ENCODE measurements at regions not wholly inside any gene's neighbourhood (a gene's known extent, or its start where the extent isn't known, plus 50 kb on each side); places are given as distances from the start of the nearest gene placed in this dataset.
"Not testable (repeated sequence)": the region's sequence is repeated elsewhere in the genome, so short reads cannot be mapped to it uniquely, and the experiment has no call there.

DNA sequence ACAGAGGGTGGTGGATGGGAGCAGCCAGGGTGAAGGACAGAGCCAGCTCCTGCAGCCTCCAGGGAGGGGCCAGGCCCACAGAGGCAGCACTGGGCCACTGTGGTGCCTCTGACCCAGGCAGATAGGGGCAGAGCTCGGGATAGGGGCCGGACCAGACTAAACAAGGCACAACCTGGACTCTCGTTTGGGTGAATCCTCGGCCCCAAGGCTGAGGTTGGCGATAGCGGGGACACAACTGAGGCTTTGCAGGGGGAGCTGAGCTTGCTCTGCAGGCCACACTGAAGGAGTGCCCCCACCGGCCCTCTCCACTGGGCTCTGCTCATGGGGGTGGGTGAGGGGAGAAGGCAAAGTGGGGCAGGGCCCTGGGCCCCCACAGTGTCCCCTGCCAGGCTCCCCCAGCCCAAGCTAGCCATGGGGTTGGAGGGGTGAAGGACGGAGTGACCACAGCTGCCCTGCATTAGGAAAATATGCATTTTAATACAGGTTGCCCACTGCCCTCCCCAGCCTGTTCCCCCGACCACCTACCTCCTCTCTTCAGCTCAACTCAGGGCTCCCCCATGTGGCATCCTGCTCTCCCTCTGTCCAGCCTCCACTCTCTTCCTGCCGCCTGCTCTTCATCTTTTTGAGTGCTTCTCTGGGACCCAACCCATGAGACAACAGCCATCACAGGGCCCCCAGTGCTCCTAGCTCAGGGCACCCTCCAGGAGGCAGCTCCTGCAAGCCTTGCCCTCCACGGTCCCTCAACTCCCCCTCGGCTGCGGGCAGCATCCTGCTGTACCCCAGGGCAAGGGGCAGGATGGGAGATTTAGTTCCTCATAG lies 152.8 kb downstream of the INHBB start:
- DNase-seq (ENCODE audit: low spot score): no peak

- no peak for DNase-seq (ENCODE audit: low spot score)
Measured at GRCh38 chr2:120499784-120500495, 154.0 kb downstream of the INHBB start.

DNA sequence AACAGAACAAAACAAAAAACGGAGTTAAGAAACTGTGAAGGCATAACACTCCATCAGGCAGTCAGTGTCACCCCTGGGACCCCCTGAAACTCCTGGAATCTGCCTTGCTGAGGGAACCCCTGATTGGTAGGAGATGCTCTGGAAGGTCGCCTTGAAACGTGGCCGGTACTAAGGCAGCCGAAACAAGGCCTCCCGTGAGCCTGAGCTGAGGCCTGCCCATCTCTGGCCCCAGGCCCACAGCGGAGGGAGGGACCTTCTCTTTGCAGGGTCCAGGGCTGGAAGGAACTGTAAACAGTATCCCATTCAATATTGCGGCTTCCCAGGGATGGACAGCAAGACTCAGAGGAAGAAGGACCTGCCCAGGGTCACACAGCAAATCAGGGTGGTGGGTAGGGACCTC lies 155.7 kb downstream of the INHBB start:
- DNase-seq (ENCODE audit: low spot score): no peak

DNA sequence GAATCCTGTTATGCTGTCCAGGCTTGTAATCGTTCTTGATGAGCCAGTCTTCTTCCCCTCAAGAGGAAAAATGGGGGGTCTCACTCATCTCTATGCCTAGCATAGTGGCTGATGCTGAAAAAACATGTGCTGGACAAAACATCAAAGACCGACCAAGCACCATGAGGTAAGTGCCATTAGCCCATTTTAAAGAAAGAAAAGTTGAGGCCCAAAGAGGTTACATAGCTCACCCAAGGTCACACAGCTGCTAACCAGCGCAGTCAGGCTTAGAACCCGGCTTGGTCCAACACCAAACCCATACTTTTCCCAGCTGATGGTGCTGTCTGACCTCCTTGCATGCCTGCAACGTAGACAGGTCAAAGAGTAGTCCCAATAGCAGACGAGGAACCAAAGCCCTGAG lies 156.4 kb downstream of the INHBB start:
- DNase-seq (ENCODE audit: low spot score): no peak

- DNase-seq (ENCODE audit: low spot score): no peak
Measured at GRCh38 chr2:120502761-120503160, 156.8 kb downstream of the INHBB start.

DNA sequence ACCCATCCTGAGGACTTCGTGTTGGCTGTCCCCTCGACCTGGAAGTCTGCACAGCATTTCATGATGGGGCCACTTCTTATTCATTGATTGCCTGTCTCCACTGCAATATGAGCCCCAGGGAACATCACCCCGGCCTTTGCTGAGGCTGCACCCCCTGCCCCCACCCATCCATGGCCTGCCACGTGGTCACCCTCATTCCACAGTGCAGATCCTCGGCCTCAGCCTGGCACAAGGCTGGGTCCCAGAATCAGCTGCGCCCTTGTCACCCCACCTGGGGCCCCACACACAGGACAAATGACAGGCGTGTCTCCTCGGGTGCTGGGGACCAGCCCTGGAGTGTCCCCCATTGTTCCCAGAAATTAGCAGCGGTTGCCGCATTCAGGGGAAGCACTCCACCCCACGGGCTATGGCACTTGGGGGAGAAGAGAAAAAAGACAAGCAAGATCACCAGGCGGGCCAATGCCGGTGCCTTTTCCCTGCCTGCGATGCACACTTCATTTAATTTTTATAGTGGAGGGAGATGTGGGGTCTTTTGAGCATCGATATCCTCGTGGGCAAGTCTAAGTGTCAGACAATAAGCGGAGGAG lies 157.4 kb downstream of the INHBB start:
- DNase-seq (ENCODE audit: low spot score): no peak

DNA sequence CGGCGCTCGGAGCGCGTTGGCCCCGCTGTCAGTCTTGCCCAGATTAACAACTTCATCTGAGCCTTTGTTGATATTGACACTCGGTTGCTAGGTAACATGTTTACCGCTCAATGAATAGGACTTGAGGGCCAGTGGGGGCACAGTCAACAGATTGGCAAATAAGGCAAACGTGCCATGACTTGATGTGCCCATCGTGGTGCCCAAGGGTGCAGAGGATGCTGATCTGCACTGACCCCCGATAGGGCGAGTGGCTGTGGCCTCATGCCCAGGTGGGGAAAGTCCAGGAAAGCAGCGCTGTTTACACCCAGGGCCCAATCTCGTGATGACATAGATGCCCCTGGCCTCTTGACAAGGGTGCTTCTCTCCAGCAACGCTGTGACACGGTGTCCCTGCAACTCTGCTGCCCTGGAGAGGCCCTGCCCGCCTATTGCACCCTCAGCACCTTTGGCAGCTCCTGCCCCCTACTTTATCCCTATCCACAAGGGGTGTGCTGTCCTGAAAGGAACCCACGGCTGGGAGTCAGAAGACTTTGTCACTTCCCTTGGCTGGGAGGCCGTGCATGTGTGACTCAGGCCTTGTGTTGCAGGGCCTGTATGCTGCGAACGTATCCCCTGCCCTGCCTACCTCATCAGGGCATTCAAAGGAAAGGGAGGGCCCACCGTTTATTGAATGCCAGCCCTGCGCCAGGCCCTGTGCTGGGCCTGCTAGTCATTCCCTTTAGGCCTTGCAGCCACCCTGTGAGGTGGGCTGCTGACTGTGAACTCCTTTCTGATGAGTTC lies 158.0 kb downstream of the INHBB start:
- DNase-seq (ENCODE audit: low spot score): no peak

DNA sequence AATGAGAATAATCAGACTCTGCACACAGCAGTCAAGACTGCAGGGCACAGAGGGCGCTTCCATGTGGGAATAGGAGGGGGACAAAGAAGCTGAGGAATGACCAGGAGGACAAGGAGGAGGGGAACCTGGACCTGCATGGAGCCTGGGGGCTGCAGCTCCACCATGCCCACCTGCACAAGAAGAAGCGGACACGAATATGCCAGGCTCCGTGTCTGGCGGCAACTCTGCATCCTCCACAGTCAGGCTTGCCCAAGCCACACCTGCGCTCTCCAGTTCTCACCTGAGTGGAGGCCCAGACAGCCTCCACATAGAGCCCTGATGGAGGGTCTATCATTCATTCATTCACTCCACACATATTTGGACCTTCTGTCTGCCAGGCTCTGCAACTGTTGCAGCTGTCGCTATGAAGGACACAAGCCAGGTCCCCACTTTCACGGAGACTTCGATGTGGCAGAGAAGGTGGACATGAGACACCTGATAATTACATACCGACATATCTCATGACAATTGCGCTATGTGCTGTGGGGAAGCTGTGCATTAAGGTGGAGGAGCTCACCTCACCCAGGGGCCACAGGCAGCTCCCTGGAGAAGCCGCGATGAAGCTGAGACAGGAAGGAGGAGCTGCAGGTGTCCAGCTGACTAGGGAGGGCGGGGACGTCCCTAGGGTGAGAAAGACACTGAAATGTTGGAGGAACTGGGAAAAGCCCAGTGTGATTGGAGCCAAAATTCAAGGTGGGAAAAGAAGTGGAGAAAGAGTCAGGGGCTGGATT lies 159.2 kb downstream of the INHBB start:
- DNase-seq (ENCODE audit: low spot score): no peak

DNA sequence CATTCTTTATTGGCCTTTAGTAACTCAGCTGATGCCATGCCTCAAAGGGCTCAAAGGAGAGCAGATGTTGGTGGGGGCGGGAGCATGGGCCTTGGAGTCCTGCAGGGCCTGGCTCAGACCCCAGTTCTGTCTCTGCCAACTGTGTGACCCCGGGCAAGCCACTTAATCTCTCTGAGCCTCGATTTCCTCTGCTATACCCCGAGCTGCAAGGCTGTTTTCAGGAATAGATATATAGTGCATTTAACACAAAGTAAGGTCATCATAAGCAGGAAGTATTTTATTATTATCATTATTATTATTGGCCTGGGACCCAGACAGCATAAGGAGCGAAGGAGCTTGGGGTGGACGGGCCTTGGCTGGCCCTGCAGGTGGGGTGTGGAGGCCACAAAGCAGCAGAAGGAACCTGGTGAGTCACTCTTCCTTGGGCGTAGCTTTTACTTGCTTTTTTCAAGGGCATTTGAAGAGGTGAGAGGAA lies 162.7 kb downstream of the INHBB start:
- no peak for DNase-seq (ENCODE audit: low spot score)

DNA sequence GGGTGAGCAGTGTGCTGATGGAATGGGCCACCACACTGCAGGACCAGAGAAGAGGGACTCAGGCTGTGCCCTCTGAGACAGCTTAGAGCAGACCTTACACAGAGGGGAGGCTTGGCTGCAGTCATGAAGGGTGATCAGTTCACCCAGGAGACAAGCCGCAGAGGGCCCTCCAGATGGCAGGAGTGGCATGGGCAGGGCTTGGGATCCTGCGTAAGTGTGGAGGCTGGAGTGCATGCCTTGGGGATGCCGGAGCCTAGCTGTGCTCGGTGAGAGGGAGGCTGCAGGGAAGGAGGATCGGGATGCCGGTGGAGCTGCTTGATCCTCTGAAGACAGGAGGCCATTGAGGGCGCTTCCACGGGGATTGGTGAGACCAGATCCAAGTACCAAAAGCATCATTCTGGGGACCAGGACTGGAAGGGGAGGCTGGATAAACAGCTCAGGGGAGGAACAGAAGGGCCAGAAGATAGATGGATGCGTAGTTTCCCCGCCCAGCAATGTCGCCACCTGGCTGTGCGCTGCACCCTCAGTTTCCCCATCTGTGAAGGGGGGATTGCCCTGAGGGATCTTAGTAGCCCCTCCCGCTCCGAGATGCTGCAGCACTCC lies 163.4 kb downstream of the INHBB start:
- no peak for DNase-seq (ENCODE audit: low spot score)

DNA sequence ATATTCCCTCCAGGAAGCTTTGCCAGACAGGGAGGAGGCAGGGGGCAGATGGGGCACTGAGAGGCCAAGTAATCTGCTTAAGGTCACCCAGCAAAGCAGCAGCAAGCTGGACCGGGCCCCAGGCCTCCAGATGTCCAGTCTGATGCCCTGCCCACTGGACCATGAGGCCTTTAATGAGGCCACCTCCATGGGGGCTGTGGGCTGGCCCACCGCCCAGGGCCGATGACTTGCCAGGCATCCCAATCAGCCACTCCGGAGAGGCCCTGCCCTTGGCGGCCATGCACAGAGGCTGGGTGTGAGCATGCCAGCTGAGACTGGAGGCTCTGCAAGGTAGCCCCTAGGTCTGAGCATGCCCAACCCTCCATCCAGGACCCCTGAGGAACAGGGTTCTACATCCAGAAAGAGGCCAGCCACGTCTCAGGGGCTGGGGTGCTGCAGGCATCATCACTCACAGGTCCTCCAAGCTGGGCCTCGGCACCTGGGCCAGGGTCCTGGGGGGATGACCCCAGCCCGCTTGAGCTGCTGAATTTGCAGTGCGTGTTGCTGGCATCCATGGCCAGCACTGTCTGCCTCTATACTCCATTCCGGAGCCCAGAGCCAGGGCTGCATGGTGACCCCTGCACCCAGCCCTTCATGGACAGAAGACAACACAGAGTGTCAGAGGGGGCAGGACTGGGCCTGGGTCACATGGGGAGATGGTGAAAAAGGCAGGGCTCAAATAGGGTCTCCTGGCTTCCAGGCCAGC lies 164.2 kb downstream of the INHBB start:
- DNase-seq (ENCODE audit: low spot score): no peak

- DNase-seq (ENCODE audit: low spot score): no peak
Measured at GRCh38 chr2:120510751-120511395, 164.9 kb downstream of the INHBB start.

DNA sequence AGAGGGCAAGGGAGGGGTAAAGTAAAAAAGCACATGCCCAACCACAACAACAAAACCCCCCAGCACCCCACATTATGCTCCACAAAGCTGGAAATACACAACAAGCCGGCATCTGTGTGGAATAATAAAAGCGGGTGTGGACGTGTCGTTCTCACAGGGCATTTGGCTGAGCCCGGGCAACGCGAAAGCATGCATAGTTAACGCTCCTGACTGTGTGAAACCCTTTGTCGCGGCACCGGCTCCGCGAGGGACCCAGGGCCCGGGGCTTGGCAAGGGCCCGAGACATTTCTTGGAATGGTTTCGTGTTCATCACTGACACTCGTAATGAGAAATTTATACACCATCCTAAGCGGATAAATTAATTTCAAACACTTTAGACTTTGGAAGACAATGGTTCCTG lies 165.6 kb downstream of the INHBB start:
- DNase-seq (ENCODE audit: low spot score): no peak

DNA sequence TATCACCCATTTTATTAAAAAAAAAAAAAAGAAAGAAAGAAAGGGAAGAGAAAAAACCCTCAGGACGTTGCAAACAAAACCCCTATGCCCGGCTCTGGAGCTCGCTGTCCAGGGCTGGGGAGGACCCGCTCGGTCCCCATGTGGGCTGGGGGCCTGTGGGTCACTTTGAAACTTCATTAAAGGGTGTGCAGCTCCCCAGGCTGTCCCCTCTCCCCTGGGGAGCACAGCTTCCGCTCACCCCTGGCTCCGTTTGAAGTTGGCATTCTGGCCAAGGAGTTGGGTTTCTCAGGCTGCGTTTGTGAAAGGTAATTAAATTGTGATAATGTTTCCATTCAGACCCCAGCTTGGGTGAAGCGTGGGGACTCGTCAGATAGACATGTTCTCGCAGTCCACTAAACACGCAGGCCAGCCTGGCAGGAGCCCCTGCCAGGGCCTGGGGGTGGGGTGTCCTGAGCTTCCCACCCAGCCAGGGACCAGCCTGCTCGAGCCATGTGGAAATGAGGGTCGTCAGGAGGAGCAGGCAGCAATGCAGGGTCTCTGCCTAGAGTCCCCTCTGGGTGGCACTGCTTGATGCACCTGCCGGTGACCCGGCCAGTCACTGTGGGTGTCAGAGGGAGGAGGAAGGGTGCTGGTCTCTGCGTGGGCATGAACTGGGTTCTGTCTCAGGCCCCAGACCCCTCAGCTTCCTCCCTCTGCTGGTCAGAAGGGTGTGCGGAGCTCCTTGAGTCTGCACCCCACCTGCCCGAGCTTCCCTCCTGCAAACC lies 166.2 kb downstream of the INHBB start:
- no peak for DNase-seq (ENCODE audit: low spot score)

DNA sequence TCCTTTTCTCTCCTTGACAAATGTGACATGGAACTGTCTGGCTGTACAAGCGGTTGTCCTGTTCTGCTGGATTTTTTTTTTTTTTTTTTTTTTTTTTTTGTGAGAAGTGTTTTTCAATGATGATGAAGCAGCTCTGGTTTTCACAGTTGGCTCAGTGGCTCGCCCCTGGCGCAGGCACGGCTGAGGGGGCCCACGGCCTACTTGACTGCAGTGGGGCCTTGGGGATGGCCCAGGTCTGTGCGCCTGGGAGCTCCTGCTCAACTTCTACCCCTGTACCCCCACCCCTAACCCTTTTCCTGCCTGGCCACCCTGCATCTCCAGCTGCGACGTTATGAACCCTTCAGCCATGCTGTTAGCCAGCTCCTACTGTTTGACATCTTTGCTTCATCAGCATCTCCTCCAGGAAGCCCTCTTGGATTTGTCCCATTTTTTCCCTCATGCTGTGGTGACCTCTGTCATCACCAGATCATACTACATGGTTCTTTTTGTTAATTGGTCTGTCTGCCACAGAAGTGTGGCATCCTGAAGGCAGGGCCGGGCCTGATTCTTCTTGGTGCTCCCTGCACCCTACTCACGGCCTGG lies 167.9 kb downstream of the INHBB start:
- no peak for DNase-seq (ENCODE audit: low spot score)

- no peak for DNase-seq (ENCODE audit: low spot score)
Measured at GRCh38 chr2:120514521-120514920, 168.6 kb downstream of the INHBB start.

GRCh38 chr2:120515066-120515758 lies 169.3 kb downstream of the INHBB start:
- DNase-seq (ENCODE audit: low spot score): not testable (repeated sequence)
